Mesendoderm (in vitro differentiated cells): ENCODE measurements at regions not wholly inside any gene's neighbourhood (a gene's known extent, or its start where the extent isn't known, plus 50 kb on each side); places are given as distances from the start of the nearest gene placed in this dataset.

Experiments
- DNase-seq: peaks from one replicate; pipeline ENCODE4 v3.0.0; 2013
- H2AK5ac ChIP-seq: 2 replicates; pipeline ENCODE4 v1.6.1; 2013; ENCODE audit warnings: low read length, inconsistent platforms
- H2BK120ac ChIP-seq: 2 replicates; pipeline ENCODE4 v1.6.1; 2013; ENCODE audit warnings: low read depth, mild to moderate bottlenecking, low read length, moderate library complexity, mixed read lengths
- H2BK15ac ChIP-seq: replicated peaks from 2 replicates; pipeline ENCODE4 v1.6.1; 2013; ENCODE audit warnings: low read depth, mild to moderate bottlenecking, moderate library complexity
- H2BK5ac ChIP-seq: 2 replicates; pipeline ENCODE4 v1.6.1; 2013; ENCODE audit warnings: low read length, inconsistent platforms
- H3K18ac ChIP-seq: 2 replicates; pipeline ENCODE4 v1.6.1; 2013; ENCODE audit warnings: mild to moderate bottlenecking, low read length, mixed read lengths
- H3K23ac ChIP-seq: one replicate; pipeline ENCODE4 v1.6.1; 2013; ENCODE audit warnings: low read length
- H3K27ac ChIP-seq: 2 replicates; pipeline ENCODE4 v1.5.1; 2013; ENCODE audit warnings: low read depth, mild to moderate bottlenecking, inconsistent platforms, low read length, moderate library complexity
- H3K27me3 ChIP-seq: 2 replicates; pipeline ENCODE4 v1.6.1; 2013; ENCODE audit warnings: low read length, control low read depth, mild to moderate bottlenecking, inconsistent platforms; ENCODE audit not compliant: insufficient read depth, poor library complexity
- H3K36me3 ChIP-seq: 2 replicates; pipeline ENCODE4 v1.6.1; 2013; ENCODE audit warnings: low read length, inconsistent platforms; ENCODE audit not compliant: control insufficient read depth, insufficient read depth
- H3K4ac ChIP-seq: one replicate; pipeline ENCODE4 v1.6.1; 2013; ENCODE audit warnings: low read depth, mild to moderate bottlenecking, low read length, moderate library complexity
- H3K4me1 ChIP-seq: 2 replicates; pipeline ENCODE4 v1.6.1; 2013; ENCODE audit warnings: low read depth, low read length, inconsistent platforms; ENCODE audit not compliant: control insufficient read depth
- H3K4me2 ChIP-seq: 2 replicates; pipeline ENCODE4 v1.6.1; 2013; ENCODE audit warnings: low read length
- H3K4me3 ChIP-seq: 2 replicates; pipeline ENCODE4 v1.5.1; 2013; ENCODE audit warnings: mild to moderate bottlenecking, low read length
- H3K56ac ChIP-seq: one replicate; pipeline ENCODE4 v1.6.1; 2013; ENCODE audit warnings: low read length
- H3K79me1 ChIP-seq: 2 replicates; pipeline ENCODE4 v1.6.1; 2013; ENCODE audit warnings: low read length, inconsistent platforms
- H3K79me2 ChIP-seq: 2 replicates; pipeline ENCODE4 v1.6.1; 2013; ENCODE audit warnings: mild to moderate bottlenecking, low read length; ENCODE audit not compliant: control insufficient read depth, insufficient read depth
- H3K9ac ChIP-seq: 2 replicates; pipeline ENCODE4 v1.6.1; 2013; ENCODE audit warnings: low read length, inconsistent platforms
- H4K5ac ChIP-seq: one replicate; pipeline ENCODE4 v1.6.1; 2013; ENCODE audit warnings: low read length
- H4K8ac ChIP-seq: one replicate; pipeline ENCODE4 v1.6.1; 2013; ENCODE audit warnings: low read depth, mild to moderate bottlenecking, control low read depth, low read length, moderate library complexity
- WGBS: extraction: QIAGEN DNeasy Blood & Tissue Kit; methylation state at CpG from one replicate; pipeline ENCODE4 v1.1.7; 2013; ENCODE audit warnings: low lambda C conversion rate, missing lambda C conversion rate; ENCODE audit not compliant: insufficient coverage; ENCODE audit errors: extremely low coverage; 5-methylcytosine and 5-hydroxymethylcytosine counted together

DNA sequence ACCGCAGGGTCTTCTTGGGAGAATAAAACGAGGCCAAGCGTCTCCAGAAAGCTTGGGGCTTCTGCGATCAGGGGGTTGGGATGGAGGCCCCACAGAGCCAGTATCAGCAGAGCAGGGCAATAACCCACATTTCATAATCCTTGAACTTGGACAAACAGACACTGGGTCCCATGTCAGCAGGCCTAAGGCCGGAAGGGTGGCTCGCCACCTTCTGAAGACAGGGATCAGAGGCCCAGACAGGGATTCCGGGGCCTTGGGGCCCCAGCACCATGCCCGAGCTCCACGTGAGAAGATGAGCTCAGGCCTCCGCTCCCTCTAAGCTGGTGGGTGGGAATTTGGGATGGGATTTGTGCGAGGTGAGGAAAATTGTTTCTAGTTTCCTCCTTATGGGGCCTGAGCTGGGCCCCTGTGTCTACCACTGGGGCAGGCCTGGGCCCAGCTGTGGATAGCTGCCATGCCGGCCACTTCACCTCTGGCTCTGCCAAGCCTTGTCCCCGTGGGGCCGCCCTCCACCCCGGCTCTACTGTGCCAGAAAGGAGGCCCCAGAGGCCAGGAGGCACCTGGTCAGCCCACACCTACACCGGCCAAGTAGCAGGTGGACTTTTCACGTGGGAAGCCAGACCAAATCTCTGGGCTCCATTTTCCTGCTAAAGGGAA, 67.2 kb upstream of the DLK1 start:
- no peak overlapping the region for H3K4ac ChIP-seq
- no peak overlapping the region for H3K56ac ChIP-seq
- no peaks in the 10 kb centered on the region for H3K27me3 ChIP-seq
- H3K23ac ChIP-seq, result no peak overlapping the region
- WGBS, result no CpG with 5 or more reads among the region's 17 CpGs
- no peaks in the 10 kb centered on the region for H3K36me3 ChIP-seq
- no peaks in the 10 kb centered on the region for H3K79me1 ChIP-seq
- H2BK15ac ChIP-seq, result no peak overlapping the region
- no peak overlapping the region for H3K4me3 ChIP-seq
- H2BK120ac ChIP-seq, result no peak overlapping the region
- H3K18ac ChIP-seq, result no peak overlapping the region
- H3K79me2 ChIP-seq, result no peaks in the 10 kb centered on the region
- H2BK5ac ChIP-seq, result no peak overlapping the region
- no peak overlapping the region for H4K8ac ChIP-seq
- no peaks in the 10 kb centered on the region for H3K4me1 ChIP-seq
- DNase-seq, result no peak
- no peak overlapping the region for H4K5ac ChIP-seq
- H3K4me2 ChIP-seq, result no peak overlapping the region
- H3K9ac ChIP-seq, result no peak overlapping the region
- H2AK5ac ChIP-seq, result no peak overlapping the region
- H3K27ac ChIP-seq, result no peak overlapping the region

GRCh38 chr14:100660498-100660881, 66.2 kb upstream of the DLK1 start:
- Histone ChIP-seq H3K4ac (no peak overlapping the region), H2BK5ac (no peak overlapping the region), H2BK15ac (no peak overlapping the region), H3K79me1 (no peaks in the 10 kb centered on the region), H3K27me3 (no peaks in the 10 kb centered on the region), H3K4me1 (no peaks in the 10 kb centered on the region), H3K4me3 (no peak overlapping the region), H4K5ac (no peak overlapping the region), H3K4me2 (no peak overlapping the region), H3K23ac (no peak overlapping the region), H3K36me3 (no peaks in the 10 kb centered on the region), H3K79me2 (no peaks in the 10 kb centered on the region), H3K18ac (no peak overlapping the region), H2BK120ac (no peak overlapping the region), H3K27ac (no peak overlapping the region), H3K56ac (no peak overlapping the region), H2AK5ac (no peak overlapping the region), H4K8ac (no peak overlapping the region), H3K9ac (no peak overlapping the region)
- no peak for DNase-seq
- WGBS, result no CpG with 5 or more reads among the region's 6 CpGs

- no peak overlapping the region for H3K4me3 ChIP-seq
- H3K4me2 ChIP-seq, result no peak overlapping the region
- H3K27ac ChIP-seq, result no peak overlapping the region
- H2BK15ac ChIP-seq, result no peak overlapping the region
- H3K4ac ChIP-seq, result no peak overlapping the region
- no peak overlapping the region for H3K23ac ChIP-seq
- H3K27me3 ChIP-seq, result no peaks in the 10 kb centered on the region
- H3K79me1 ChIP-seq, result no peaks in the 10 kb centered on the region
- H4K5ac ChIP-seq, result no peak overlapping the region
- H3K9ac ChIP-seq, result no peak overlapping the region
- no peaks in the 10 kb centered on the region for H3K4me1 ChIP-seq
- no peak overlapping the region for H2BK120ac ChIP-seq
- no peak overlapping the region for H2BK5ac ChIP-seq
- H2AK5ac ChIP-seq, result no peak overlapping the region
- H3K79me2 ChIP-seq, result no peaks in the 10 kb centered on the region
- no peak overlapping the region for H3K56ac ChIP-seq
- no peak overlapping the region for H4K8ac ChIP-seq
- H3K36me3 ChIP-seq, result no peaks in the 10 kb centered on the region
- H3K18ac ChIP-seq, result no peak overlapping the region
- no CpG with 5 or more reads among the region's 18 CpGs for WGBS
- DNase-seq, result no peak
Measured at GRCh38 chr14:100660882-100661635, 65.6 kb upstream of the DLK1 start.

GRCh38 chr14:100662879-100663760, 63.6 kb upstream of the DLK1 start:
- H2AK5ac ChIP-seq, result no peak overlapping the region
- H3K79me2 ChIP-seq, result no peaks in the 10 kb centered on the region
- H2BK5ac ChIP-seq, result no peak overlapping the region
- H3K27me3 ChIP-seq, result no peaks in the 10 kb centered on the region
- no CpG with 5 or more reads among the region's 21 CpGs for whole genome bisulfite sequencing
- no peaks in the 10 kb centered on the region for H3K36me3 ChIP-seq
- H3K18ac ChIP-seq, result no peak overlapping the region
- H4K8ac ChIP-seq, result no peak overlapping the region
- H3K4me3 ChIP-seq, result no peak overlapping the region
- no peak overlapping the region for H3K23ac ChIP-seq
- DNase-seq, result peak; percentile 74
- no peak overlapping the region for H2BK15ac ChIP-seq
- no peaks in the 10 kb centered on the region for H3K4me1 ChIP-seq
- no peak overlapping the region for H3K56ac ChIP-seq
- H3K4ac ChIP-seq, result no peak overlapping the region
- no peak overlapping the region for H2BK120ac ChIP-seq
- H3K79me1 ChIP-seq, result no peaks in the 10 kb centered on the region
- H3K27ac ChIP-seq, result no peak overlapping the region
- H4K5ac ChIP-seq, result no peak overlapping the region
- H3K4me2 ChIP-seq, result no peak overlapping the region
- H3K9ac ChIP-seq, result no peak overlapping the region

DNA sequence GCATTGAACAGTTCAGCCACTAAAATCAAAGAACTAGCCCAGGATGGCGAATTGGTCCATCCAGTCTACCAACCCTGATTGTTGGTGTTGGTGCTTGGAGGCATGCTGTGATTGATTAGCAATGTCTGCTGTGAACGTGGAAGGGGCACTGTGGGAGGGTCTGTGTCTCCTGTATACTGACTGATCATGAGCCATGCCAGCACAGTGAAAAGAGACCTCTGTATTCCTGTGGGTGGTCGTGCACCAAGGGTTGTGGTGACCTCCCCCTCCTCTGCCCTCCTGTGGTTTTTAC, 63.0 kb upstream of the DLK1 start:
- Histone ChIP-seq H3K4me2 (no peak overlapping the region), H4K5ac (no peak overlapping the region), H3K18ac (no peak overlapping the region), H3K79me2 (no peaks in the 10 kb centered on the region), H3K27ac (no peak overlapping the region), H3K4me3 (no peak overlapping the region), H3K56ac (no peak overlapping the region), H3K79me1 (no peaks in the 10 kb centered on the region), H2BK120ac (no peak overlapping the region), H4K8ac (no peak overlapping the region), H2AK5ac (no peak overlapping the region), H3K9ac (no peak overlapping the region), H3K27me3 (no peaks in the 10 kb centered on the region), H3K23ac (no peak overlapping the region), H2BK15ac (no peak overlapping the region), H3K36me3 (no peaks in the 10 kb centered on the region), H3K4me1 (no peaks in the 10 kb centered on the region), H3K4ac (no peak overlapping the region), H2BK5ac (no peak overlapping the region)
- no peak for DNase-seq
- WGBS, result no CpG with 5 or more reads among the region's 3 CpGs
